ENCODE measurements at regions not wholly inside any gene's neighbourhood (a gene's known extent, or its start where the extent isn't known, plus 50 kb on each side); places are given as distances from the start of the nearest gene placed in this dataset.

- H3K4me2 ChIP-seq (ENCODE audit: low read depth, low read length, poor library complexity, severe bottlenecking): no peak overlapping the region
- 0 out of 2 replicates have a peak, but pooled peaks cover 3% of the 10 kb centered on the region for H3K9me2 ChIP-seq (replicated peaks; ENCODE audit: insufficient read depth, low read length)
- H3F3A ChIP-seq (ENCODE audit: insufficient read depth): no peaks in the 10 kb centered on the region
- no peaks in the 10 kb centered on the region for H3K36me3 ChIP-seq (ENCODE audit: low read length)
- no peaks in the 10 kb centered on the region for H3K9me3 ChIP-seq (ENCODE audit: insufficient read depth, low read length)
- H3K27ac ChIP-seq (ENCODE audit: low read depth, low read length): no peak overlapping the region
- H3K4me3 ChIP-seq (ENCODE audit: insufficient read depth, low read length, poor library complexity, severe bottlenecking): no peak overlapping the region
- H2AFZ ChIP-seq (ENCODE audit: low read depth, low read length, severe bottlenecking): no peak overlapping the region
- H4K20me1 ChIP-seq (ENCODE audit: low read depth, low read length): no peaks in the 10 kb centered on the region
- TF ChIP-seq EZH2phosphoT487 (conservative IDR thresholded peaks at IDR 0.05; ENCODE audit: low read length): no peak
- TF ChIP-seq, protein P1, sequence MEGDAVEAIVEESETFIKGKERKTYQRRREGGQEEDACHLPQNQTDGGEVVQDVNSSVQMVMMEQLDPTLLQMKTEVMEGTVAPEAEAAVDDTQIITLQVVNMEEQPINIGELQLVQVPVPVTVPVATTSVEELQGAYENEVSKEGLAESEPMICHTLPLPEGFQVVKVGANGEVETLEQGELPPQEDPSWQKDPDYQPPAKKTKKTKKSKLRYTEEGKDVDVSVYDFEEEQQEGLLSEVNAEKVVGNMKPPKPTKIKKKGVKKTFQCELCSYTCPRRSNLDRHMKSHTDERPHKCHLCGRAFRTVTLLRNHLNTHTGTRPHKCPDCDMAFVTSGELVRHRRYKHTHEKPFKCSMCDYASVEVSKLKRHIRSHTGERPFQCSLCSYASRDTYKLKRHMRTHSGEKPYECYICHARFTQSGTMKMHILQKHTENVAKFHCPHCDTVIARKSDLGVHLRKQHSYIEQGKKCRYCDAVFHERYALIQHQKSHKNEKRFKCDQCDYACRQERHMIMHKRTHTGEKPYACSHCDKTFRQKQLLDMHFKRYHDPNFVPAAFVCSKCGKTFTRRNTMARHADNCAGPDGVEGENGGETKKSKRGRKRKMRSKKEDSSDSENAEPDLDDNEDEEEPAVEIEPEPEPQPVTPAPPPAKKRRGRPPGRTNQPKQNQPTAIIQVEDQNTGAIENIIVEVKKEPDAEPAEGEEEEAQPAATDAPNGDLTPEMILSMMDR (IDR thresholded peaks at IDR 0.05; ENCODE audit: insufficient read depth, low read length, poor library complexity, severe bottlenecking): no peak
- no peaks in the 10 kb centered on the region for H3K27me3 ChIP-seq (ENCODE audit: low read length)
- no peak overlapping the region for H3K9ac ChIP-seq (ENCODE audit: low read length)
- H3K79me2 ChIP-seq (ENCODE audit: insufficient read depth, low read length): no peaks in the 10 kb centered on the region
Observed at GRCh38 chr15:46567968-46568367, 933.1 kb downstream of the SQOR start.

- no peaks in the 10 kb centered on the region for H3K9me3 ChIP-seq (ENCODE audit: insufficient read depth, low read length)
- no peak overlapping the region for H3K9ac ChIP-seq (ENCODE audit: low read length)
- H3K79me2 ChIP-seq (ENCODE audit: insufficient read depth, low read length): no peaks in the 10 kb centered on the region
- H3K9me2 ChIP-seq (replicated peaks; ENCODE audit: insufficient read depth, low read length): 0 out of 2 replicates have a peak, but pooled peaks cover 3% of the 10 kb centered on the region
- no peak overlapping the region for H2AFZ ChIP-seq (ENCODE audit: low read depth, low read length, severe bottlenecking)
- no peak overlapping the region for H3K4me3 ChIP-seq (ENCODE audit: insufficient read depth, low read length, poor library complexity, severe bottlenecking)
- no peak overlapping the region for H3K4me2 ChIP-seq (ENCODE audit: low read depth, low read length, poor library complexity, severe bottlenecking)
- H4K20me1 ChIP-seq (ENCODE audit: low read depth, low read length): no peaks in the 10 kb centered on the region
- no peaks in the 10 kb centered on the region for H3F3A ChIP-seq (ENCODE audit: insufficient read depth)
- no peaks in the 10 kb centered on the region for H3K36me3 ChIP-seq (ENCODE audit: low read length)
- H3K27me3 ChIP-seq (ENCODE audit: low read length): no peaks in the 10 kb centered on the region
- H3K27ac ChIP-seq (ENCODE audit: low read depth, low read length): no peak overlapping the region
- TF ChIP-seq, protein P1 (IDR thresholded peaks at IDR 0.05; ENCODE audit: insufficient read depth, low read length, poor library complexity, severe bottlenecking): no peak
- no peak for TF ChIP-seq EZH2phosphoT487 (conservative IDR thresholded peaks at IDR 0.05; ENCODE audit: low read length)
Observed at GRCh38 chr15:46569781-46570180, 935.0 kb downstream of the SQOR start.

- no peaks in the 10 kb centered on the region for H3F3A ChIP-seq (ENCODE audit: insufficient read depth)
- no peak overlapping the region for H3K4me3 ChIP-seq (ENCODE audit: insufficient read depth, low read length, poor library complexity, severe bottlenecking)
- H3K9me3 ChIP-seq (ENCODE audit: insufficient read depth, low read length): no peaks in the 10 kb centered on the region
- H4K20me1 ChIP-seq (ENCODE audit: low read depth, low read length): no peaks in the 10 kb centered on the region
- H3K4me2 ChIP-seq (ENCODE audit: low read depth, low read length, poor library complexity, severe bottlenecking): no peak overlapping the region
- no peak overlapping the region for H3K27ac ChIP-seq (ENCODE audit: low read depth, low read length)
- H3K9ac ChIP-seq (ENCODE audit: low read length): no peak overlapping the region
- H3K9me2 ChIP-seq (replicated peaks; ENCODE audit: insufficient read depth, low read length): no peaks in the 10 kb centered on the region
- no peaks in the 10 kb centered on the region for H3K36me3 ChIP-seq (ENCODE audit: low read length)
- H3K79me2 ChIP-seq (ENCODE audit: insufficient read depth, low read length): no peaks in the 10 kb centered on the region
- no peak overlapping the region for H2AFZ ChIP-seq (ENCODE audit: low read depth, low read length, severe bottlenecking)
- TF ChIP-seq EZH2phosphoT487 (conservative IDR thresholded peaks at IDR 0.05; ENCODE audit: low read length): no peak
- TF ChIP-seq, protein P1 (IDR thresholded peaks at IDR 0.05; ENCODE audit: insufficient read depth, low read length, poor library complexity, severe bottlenecking): no peak
- H3K27me3 ChIP-seq (ENCODE audit: low read length): no peaks in the 10 kb centered on the region
Observed at GRCh38 chr15:46576646-46577395, 942.0 kb downstream of the SQOR start.

All from SU-DHL-6 (cell line).